Left kidney (tissue), 1 donor: ENCODE measurements at regions not wholly inside any gene's neighbourhood (a gene's known extent, or its start where the extent isn't known, plus 50 kb on each side); places are given as distances from the start of the nearest gene placed in this dataset.
"Not testable (repeated sequence)": the region's sequence is repeated elsewhere in the genome, so short reads cannot be mapped to it uniquely, and the experiment has no call there.

ENCODE experiments used
- DNase-seq: peaks from one replicate; pipeline ENCODE4 v3.0.0-alpha.2; 2013

- DNase-seq: no peak
Measured at GRCh38 chr17:20916383-20916782, 126.4 kb downstream of the USP22 start.

GRCh38 chr17:20917610-20918306 lies 125.1 kb downstream of the USP22 start:
- not testable (repeated sequence) for DNase-seq

GRCh38 chr17:20920095-20920814 lies 122.6 kb downstream of the USP22 start:
- DNase-seq: no peak

- DNase-seq: no peak
Measured at GRCh38 chr17:20920815-20921199, 122.0 kb downstream of the USP22 start.

- DNase-seq: no peak
Measured at GRCh38 chr17:20922128-20922670, 120.6 kb downstream of the USP22 start.

- no peak for DNase-seq
Measured at GRCh38 chr17:20924306-20924705, 118.5 kb downstream of the USP22 start.

- DNase-seq: no peak
Measured at GRCh38 chr17:20925091-20925490, 117.7 kb downstream of the USP22 start.

GRCh38 chr17:20925954-20926353 lies 116.9 kb downstream of the USP22 start:
- no peak for DNase-seq

GRCh38 chr17:20926532-20926931 lies 116.3 kb downstream of the USP22 start:
- no peak for DNase-seq

- no peak for DNase-seq
Measured at GRCh38 chr17:20927308-20927977, 115.4 kb downstream of the USP22 start.

- DNase-seq: no peak
Measured at GRCh38 chr17:20929334-20929733, 113.5 kb downstream of the USP22 start.

- DNase-seq: no peak
Measured at GRCh38 chr17:20930081-20930760, 112.6 kb downstream of the USP22 start.

- not testable (repeated sequence) for DNase-seq
Measured at GRCh38 chr17:20933040-20933439, 109.8 kb downstream of the USP22 start.

- no peak for DNase-seq
Measured at GRCh38 chr17:20934288-20934687, 108.5 kb downstream of the USP22 start.

GRCh38 chr17:20935740-20936139 lies 107.1 kb downstream of the USP22 start:
- no peak for DNase-seq

GRCh38 chr17:20938244-20938643 lies 104.6 kb downstream of the USP22 start:
- DNase-seq: no peak

- DNase-seq: no peak
Measured at GRCh38 chr17:20938988-20939615, 103.7 kb downstream of the USP22 start.

- no peak for DNase-seq
Measured at GRCh38 chr17:20941872-20942271, 100.9 kb downstream of the USP22 start.

- DNase-seq: no peak
Measured at GRCh38 chr17:20944014-20944865, 98.6 kb downstream of the USP22 start.

- DNase-seq: not testable (repeated sequence)
Measured at GRCh38 chr17:20947708-20948107, 95.1 kb downstream of the USP22 start.
